ENCODE measurements at regions not wholly inside any gene's neighbourhood (a gene's known extent, or its start where the extent isn't known, plus 50 kb on each side); places are given as distances from the start of the nearest gene placed in this dataset.

DNA sequence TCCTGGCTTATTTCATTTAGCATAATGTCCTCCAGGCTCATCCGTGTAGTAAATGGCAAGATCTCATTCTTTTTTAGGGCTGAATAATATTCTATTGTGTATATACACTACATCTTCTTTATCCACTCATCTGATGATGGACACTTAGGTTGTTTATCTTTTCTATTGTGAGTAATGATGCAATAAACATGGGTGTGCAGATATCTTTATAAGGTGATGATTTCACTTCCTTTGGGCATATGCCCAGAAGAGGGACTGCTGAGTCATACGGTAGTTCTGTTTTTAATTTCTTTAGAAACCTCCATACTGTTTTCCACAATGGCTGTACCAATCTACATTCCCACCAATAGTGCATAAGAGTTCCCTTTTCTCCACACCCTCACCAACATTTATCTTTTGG, 317.6 kb upstream of the CNKSR2 start:
- DNase-seq (ENCODE audit: low read depth) = peak; percentile 5
- H3K4me3 ChIP-seq (ENCODE audit: low read depth, low read length) = no peak overlapping the region
- TF ChIP-seq, protein P1, sequence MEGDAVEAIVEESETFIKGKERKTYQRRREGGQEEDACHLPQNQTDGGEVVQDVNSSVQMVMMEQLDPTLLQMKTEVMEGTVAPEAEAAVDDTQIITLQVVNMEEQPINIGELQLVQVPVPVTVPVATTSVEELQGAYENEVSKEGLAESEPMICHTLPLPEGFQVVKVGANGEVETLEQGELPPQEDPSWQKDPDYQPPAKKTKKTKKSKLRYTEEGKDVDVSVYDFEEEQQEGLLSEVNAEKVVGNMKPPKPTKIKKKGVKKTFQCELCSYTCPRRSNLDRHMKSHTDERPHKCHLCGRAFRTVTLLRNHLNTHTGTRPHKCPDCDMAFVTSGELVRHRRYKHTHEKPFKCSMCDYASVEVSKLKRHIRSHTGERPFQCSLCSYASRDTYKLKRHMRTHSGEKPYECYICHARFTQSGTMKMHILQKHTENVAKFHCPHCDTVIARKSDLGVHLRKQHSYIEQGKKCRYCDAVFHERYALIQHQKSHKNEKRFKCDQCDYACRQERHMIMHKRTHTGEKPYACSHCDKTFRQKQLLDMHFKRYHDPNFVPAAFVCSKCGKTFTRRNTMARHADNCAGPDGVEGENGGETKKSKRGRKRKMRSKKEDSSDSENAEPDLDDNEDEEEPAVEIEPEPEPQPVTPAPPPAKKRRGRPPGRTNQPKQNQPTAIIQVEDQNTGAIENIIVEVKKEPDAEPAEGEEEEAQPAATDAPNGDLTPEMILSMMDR (IDR thresholded peaks at IDR 0.05; ENCODE audit: low read depth, low read length) = no peak
- no peak for TF ChIP-seq MYC (IDR thresholded peaks at IDR 0.05; ENCODE audit: low read depth, low read length)
- TF ChIP-seq POLR2A (IDR thresholded peaks at IDR 0.05; ENCODE audit: extremely low read depth, insufficient read length) = no peak
- TF ChIP-seq, protein P2, sequence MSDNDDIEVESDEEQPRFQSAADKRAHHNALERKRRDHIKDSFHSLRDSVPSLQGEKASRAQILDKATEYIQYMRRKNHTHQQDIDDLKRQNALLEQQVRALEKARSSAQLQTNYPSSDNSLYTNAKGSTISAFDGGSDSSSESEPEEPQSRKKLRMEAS (IDR thresholded peaks at IDR 0.05; ENCODE audit: low read depth, low read length) = no peak

DNA sequence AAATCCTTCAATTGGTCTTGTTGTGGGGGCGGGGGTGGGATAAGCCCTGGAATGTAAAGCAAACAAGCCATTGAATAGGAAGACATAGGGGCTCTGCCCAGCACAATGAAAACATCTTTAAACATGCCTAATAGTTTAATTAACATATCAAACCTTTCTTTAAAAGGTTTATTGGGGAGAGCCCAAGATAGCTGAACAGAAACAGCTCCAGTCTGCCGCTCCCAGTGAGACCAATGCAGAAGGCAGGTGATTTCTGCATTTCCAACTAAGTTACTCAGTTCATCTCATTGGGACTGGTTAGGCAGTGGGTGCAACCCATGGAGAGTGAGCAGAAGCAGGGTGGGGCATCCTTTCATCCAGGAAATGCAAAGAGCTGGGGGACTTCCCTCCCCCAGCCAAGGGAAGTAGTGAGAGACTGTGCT, 327.2 kb upstream of the CNKSR2 start:
- no peak for DNase-seq (ENCODE audit: low read depth)
- TF ChIP-seq MYC (IDR thresholded peaks at IDR 0.05; ENCODE audit: low read depth, low read length) (no peak), POLR2A (IDR thresholded peaks at IDR 0.05; ENCODE audit: extremely low read depth, insufficient read length) (no peak)
- TF ChIP-seq, protein P2 (IDR thresholded peaks at IDR 0.05; ENCODE audit: low read depth, low read length) = no peak
- TF ChIP-seq, protein P1 (IDR thresholded peaks at IDR 0.05; ENCODE audit: low read depth, low read length) = no peak
- H3K4me3 ChIP-seq (ENCODE audit: low read depth, low read length) = no peak overlapping the region

DNA sequence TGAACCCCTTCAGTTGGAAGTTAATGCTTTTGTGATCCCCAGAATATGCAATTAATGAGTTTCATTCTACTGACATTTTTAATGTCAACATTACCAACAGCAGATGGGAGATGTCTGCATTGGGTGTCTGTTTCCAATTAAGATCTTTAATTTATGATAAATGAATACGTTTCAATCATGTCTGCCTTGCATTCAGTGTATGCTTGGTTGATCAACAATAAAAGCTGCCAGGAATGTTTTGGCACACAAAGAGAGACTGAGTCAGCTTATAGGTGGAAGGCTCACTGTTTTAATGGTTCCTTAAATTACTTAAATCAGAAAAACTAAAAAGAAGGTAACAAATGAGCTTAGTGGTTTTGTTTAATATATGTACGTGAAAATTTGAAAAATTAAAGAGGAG, 359.9 kb upstream of the CNKSR2 start:
- no peak overlapping the region for H3K4me3 ChIP-seq (ENCODE audit: low read depth, low read length)
- TF ChIP-seq MYC (IDR thresholded peaks at IDR 0.05; ENCODE audit: low read depth, low read length) (no peak), POLR2A (IDR thresholded peaks at IDR 0.05; ENCODE audit: extremely low read depth, insufficient read length) (no peak)
- TF ChIP-seq, protein P1 (IDR thresholded peaks at IDR 0.05; ENCODE audit: low read depth, low read length) = no peak
- TF ChIP-seq, protein P2 (IDR thresholded peaks at IDR 0.05; ENCODE audit: low read depth, low read length) = no peak
- no peak for DNase-seq (ENCODE audit: low read depth)

DNA sequence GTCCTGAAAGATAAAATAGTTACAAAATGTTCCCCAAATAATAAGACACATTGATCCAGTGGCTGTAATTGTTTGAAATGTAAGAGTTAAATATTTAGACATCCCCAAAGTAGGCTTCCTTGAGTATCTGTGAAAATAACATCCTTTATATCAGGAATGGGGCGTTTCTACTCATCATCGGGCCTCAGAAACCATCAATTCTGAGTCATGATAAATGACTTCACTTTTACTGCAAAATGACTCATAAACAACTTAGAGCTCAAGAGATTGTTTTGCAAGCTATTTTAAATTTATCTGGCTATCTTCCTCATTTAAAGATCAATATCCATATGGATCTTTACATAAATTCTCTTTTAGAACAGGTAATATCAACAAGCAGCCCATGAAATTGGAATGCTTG, 369.4 kb upstream of the CNKSR2 start:
- no peak overlapping the region for H3K4me3 ChIP-seq (ENCODE audit: low read depth, low read length)
- no peak for TF ChIP-seq MYC (IDR thresholded peaks at IDR 0.05; ENCODE audit: low read depth, low read length)
- TF ChIP-seq, protein P2 (IDR thresholded peaks at IDR 0.05; ENCODE audit: low read depth, low read length) = no peak
- no peak for TF ChIP-seq POLR2A (IDR thresholded peaks at IDR 0.05; ENCODE audit: extremely low read depth, insufficient read length)
- TF ChIP-seq, protein P1 (IDR thresholded peaks at IDR 0.05; ENCODE audit: low read depth, low read length) = no peak
- no peak for DNase-seq (ENCODE audit: low read depth)

DNA sequence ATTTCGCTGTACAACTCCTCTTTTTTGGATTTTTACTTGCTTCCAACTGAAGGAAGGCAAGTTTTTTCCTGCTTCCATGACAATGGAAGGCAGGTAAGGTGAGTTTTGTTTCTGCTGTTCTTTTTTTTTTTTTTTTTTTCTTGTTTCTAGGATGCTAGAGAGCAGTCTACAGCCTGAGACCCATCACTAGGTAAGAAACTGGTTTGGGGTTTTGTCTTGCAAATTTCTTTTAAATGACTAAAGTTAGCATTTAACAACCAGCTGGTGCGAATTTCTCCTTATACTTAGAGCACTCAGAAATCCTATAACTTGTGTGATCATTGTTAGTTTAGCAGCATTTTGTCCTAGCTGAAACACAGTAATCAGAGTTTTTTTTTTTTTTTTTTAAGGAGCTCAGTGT, 378.4 kb upstream of the CNKSR2 start:
- TF ChIP-seq POLR2A (IDR thresholded peaks at IDR 0.05; ENCODE audit: extremely low read depth, insufficient read length) (no peak), MYC (IDR thresholded peaks at IDR 0.05; ENCODE audit: low read depth, low read length) (no peak)
- TF ChIP-seq, protein P1 (IDR thresholded peaks at IDR 0.05; ENCODE audit: low read depth, low read length) = no peak
- TF ChIP-seq, protein P2 (IDR thresholded peaks at IDR 0.05; ENCODE audit: low read depth, low read length) = no peak
- H3K4me3 ChIP-seq (ENCODE audit: low read depth, low read length) = no peak overlapping the region
- DNase-seq (ENCODE audit: low read depth) = no peak

DNA sequence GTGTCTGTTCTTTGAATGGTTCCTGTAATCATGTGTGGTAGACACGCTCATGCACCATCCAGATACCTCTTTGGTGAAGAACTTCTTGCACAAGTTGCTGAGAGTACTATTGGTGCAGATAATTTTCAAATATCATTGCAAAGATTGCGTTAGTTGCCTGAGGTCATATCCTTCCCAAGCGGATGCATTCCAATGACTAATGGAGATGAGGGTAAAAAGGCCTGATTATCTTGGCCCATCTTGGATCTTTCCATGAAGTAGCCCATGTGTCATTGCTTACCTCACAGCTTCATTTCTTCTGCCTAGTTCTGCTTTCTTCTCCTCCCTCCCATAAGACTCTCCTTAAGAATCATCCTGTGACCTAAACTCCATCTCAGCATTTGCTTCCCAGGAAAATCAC, 384.9 kb upstream of the CNKSR2 start:
- H3K4me3 ChIP-seq (ENCODE audit: low read depth, low read length) = no peak overlapping the region
- TF ChIP-seq, protein P1 (IDR thresholded peaks at IDR 0.05; ENCODE audit: low read depth, low read length) = no peak
- TF ChIP-seq, protein P2 (IDR thresholded peaks at IDR 0.05; ENCODE audit: low read depth, low read length) = no peak
- TF ChIP-seq POLR2A (IDR thresholded peaks at IDR 0.05; ENCODE audit: extremely low read depth, insufficient read length) (no peak), MYC (IDR thresholded peaks at IDR 0.05; ENCODE audit: low read depth, low read length) (no peak)
- DNase-seq (ENCODE audit: low read depth) = no peak

Measured in NB4 (cell line).